Stimulated activated CD8-positive, alpha-beta memory T cell treated with anti-CD3 and anti-CD28 coated beads, Interleukin-7, amount 100 ng/mL, for 48 hours (primary cell): ENCODE measurements at regions not wholly inside any gene's neighbourhood (a gene's known extent, or its start where the extent isn't known, plus 50 kb on each side); places are given as distances from the start of the nearest gene placed in this dataset.

Source experiments
- DNase-seq, 2 donors: peaks; one replicate each; pipeline ENCODE4 v3.0.0-alpha.2; 2020; ENCODE audit warnings: low read depth in 1 of 2; ENCODE audit errors: extremely low read depth in 1 of 2

DNA sequence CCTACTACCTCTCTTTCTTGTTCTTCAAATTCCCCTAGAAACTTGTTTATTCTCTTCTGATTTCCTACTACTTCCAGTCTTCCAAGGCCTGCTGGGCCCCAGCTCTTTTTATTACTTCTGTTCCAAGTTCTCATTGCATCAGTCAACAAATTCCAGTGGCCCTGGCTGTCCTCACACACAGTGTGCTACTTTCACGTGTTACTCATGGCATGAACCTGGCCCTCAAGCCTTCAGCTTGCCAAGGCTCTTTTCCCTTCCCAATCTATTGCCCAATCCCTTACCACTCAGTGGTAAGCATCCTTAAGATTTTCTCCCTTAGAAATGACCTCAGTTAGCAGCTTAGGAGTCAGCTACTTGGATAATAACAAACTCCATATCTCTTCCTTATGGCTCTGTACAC, 613.5 kb downstream of the LMO4 start:
- DNase-seq = no peak

DNA sequence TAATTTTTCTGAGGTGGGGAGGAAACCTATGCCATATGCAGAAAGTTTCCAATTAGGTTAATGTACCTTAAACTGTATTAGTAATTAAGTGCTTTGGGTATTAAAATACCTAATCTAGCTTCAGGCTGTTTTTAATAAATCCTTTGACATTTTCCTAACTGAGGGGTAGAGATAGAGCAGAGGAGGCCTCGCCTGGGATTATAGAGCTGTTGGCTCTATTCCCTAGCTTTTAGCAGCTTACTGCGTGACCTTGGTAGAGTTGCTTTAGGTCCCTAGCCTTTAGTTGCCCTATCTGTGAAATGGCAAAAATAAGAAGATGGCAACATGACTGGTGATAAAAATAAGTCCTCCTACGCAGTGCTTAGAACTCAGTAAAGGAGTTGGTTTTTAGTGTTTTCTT, 621.0 kb downstream of the LMO4 start:
- no peak for DNase-seq

DNA sequence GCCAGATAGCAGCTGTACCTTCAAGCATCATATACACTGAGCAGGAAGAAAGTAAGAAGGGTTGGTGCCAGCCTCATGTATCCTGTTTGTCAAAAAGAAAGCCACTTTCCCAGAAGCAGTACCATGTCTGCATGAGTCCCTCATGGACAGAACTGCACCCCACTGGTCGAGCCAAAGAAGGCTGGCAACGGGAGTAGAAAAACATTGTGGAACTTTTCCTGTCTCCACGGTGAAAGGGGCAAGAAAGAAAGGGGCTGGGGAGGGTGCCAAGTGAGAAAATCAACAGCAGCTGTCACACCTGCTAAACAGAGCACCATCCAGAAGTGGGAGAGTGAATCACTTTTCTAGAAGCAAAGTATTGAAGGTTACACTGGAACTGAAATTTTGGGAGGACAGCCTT, 621.7 kb downstream of the LMO4 start:
- no peak for DNase-seq

GRCh38 chr1:87951409-87951808, 622.7 kb downstream of the LMO4 start:
- no peak for DNase-seq

GRCh38 chr1:87951852-87952251, 623.2 kb downstream of the LMO4 start:
- DNase-seq = no peak

- no peak for DNase-seq
Observed at GRCh38 chr1:87953121-87953520, 624.4 kb downstream of the LMO4 start.

- peak; percentile 2 to 25 for DNase-seq
Observed at GRCh38 chr1:87953732-87954344, 625.2 kb downstream of the LMO4 start.

GRCh38 chr1:87955038-87955437, 626.4 kb downstream of the LMO4 start:
- no peak for DNase-seq

GRCh38 chr1:87956072-87956471, 627.4 kb downstream of the LMO4 start:
- no peak for DNase-seq

DNA sequence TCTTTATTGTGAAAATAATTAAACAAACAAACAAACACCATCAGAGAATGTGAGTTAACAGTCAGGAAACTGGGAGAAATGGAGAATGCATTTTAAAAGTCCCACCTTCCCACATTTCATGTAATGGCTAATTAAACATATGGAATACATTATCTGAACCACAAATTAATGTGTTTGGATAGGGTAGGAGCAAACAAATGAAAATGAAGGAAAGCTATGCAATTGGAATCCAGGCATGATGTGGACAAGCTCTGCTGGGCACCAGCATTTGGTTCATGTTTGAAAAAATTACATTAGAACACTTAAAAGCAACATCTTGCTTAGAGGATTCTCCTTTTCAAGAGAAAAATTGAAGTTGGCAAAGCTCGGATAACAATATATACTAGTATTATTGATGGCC, 628.1 kb downstream of the LMO4 start:
- no peak for DNase-seq

DNA sequence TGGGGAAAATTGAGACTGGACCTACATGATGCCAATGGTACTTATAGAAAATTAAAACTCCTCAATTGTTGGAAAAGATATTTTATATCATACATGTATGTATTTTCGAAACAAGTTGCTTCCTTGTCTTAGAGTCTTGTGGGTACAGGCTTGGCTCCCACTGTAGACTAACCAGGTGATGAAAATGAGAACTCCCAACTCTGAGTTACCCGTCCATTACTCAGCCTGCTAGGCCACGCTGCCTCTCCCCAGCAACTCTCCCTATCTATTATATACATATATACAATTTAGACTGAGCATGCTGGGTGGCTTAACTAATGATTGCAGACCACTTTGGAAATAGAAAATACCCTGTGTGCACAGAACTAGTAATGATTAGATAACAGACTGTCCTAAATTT, 628.7 kb downstream of the LMO4 start:
- no peak for DNase-seq

- no peak for DNase-seq
Observed at GRCh38 chr1:87958201-87958600, 629.5 kb downstream of the LMO4 start.

DNA sequence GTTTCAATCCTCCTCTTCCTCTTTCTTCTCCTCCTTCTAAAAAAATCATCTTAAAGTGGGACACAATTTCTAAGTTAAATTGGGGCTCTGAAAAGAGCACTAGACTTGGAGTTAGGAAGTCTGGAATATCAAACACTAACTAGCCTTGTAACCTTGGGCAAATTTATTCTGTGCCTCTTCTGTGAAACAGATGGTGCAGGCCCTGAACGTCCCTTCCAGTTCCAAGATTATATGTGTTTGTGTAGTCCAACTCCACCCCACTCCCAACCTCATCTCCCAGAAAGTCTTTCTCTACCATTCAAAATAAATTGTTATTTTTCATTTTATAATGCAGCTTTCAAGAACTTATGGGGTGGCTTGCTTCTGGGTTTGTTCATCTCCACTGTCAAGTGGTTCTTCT, 630.0 kb downstream of the LMO4 start:
- no peak for DNase-seq

GRCh38 chr1:87959236-87959635, 630.6 kb downstream of the LMO4 start:
- DNase-seq = no peak

- DNase-seq = no peak
Observed at GRCh38 chr1:87961992-87962391, 633.3 kb downstream of the LMO4 start.

DNA sequence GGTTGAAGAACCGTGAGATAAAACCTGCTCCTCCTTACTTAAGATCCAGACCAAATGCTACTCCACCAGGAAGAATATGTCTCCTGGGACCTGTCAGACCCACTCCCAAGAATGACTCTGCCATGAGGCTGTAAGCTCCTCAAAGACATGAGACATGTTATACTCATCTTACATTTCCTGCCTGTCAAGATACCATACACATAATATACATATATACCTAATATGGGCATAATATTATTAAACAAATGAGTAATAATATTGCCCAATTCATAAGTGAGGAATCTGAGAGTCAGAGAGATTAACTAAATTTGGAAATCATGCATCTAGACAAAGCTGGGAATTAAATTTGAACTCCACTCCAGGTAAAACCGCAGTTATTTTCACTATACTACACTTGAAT, 634.9 kb downstream of the LMO4 start:
- no peak for DNase-seq

GRCh38 chr1:87965193-87965592, 636.5 kb downstream of the LMO4 start:
- DNase-seq = no peak

GRCh38 chr1:87968197-87968955, 639.7 kb downstream of the LMO4 start:
- no peak for DNase-seq

GRCh38 chr1:87969040-87969439, 640.4 kb downstream of the LMO4 start:
- DNase-seq = no peak

DNA sequence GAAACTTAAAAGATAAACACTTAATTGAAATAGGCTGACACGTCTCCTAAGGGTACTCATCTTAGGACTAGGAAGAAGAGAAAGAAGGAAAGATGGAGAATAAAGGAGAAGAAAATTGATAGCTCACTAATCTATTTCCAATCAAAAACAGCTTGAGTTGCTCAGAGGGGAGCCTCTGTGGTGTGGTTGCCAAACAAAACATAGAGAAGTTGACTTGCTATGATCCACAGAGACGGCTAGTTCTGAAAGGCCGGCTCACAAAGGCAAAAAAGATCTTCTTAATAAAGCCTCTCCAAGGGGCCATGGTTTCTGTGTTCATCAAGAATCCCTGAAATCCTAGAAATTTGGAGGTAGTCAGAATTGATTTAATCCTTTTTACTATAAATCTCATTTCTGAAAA, 644.1 kb downstream of the LMO4 start:
- DNase-seq = no peak

- DNase-seq = no peak
Observed at GRCh38 chr1:87973896-87974295, 645.2 kb downstream of the LMO4 start.

DNA sequence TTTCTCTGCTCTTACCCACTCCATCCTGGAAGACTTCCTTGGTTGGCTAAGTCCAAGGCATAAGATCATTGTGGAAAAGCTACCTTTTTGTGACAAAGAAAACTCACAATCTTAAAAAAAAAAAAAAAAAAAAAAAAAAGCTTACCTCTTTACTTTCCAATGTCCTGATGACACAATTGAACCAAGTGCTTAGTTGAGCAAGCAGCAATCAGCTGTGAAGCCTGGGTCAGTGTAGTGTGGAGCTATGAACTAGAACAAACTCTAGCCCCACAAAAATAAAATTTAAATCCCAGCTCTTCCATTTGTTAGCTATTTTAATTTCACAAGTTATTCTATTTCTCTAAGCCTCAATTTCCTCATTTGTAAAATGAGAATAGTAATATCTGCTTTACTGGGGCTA, 647.6 kb downstream of the LMO4 start:
- no peak for DNase-seq

DNA sequence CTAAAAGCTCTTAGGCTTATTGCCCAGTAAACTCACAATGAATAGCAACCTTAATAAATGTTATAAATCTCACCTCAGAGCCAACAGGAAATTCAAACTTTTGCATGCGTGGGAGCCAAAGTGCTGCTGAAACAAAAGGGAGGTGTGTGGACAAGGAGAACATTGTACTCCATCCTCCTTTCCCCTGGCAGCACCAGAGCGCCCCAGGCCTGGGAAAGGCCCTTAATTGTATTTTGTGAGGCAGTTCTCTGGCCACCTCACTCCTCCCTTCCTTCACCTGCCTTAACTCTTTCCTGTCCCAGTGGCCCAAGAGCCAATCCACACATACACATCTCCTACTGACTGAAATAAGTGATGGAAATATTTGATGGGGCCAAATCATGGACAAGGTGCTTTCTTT, 648.5 kb downstream of the LMO4 start:
- DNase-seq = no peak
